ENCODE measurements at regions not wholly inside any gene's neighbourhood (a gene's known extent, or its start where the extent isn't known, plus 50 kb on each side); places are given as distances from the start of the nearest gene placed in this dataset.

GRCh38 chr11:71330996-71331395 lies 78.6 kb upstream of the SHANK2 start:
- TF ChIP-seq CTCF (IDR thresholded peaks at IDR 0.05) = no peak
- no peak for TF ChIP-seq EZH2 (IDR thresholded peaks at IDR 0.05; ENCODE audit: borderline replicate concordance, insufficient read depth, low read depth, low read length, poor library complexity, severe bottlenecking)

Measured in B cell (primary cell).